ENCODE measurements at regions not wholly inside any gene's neighbourhood (a gene's known extent, or its start where the extent isn't known, plus 50 kb on each side); places are given as distances from the start of the nearest gene placed in this dataset.

DNA sequence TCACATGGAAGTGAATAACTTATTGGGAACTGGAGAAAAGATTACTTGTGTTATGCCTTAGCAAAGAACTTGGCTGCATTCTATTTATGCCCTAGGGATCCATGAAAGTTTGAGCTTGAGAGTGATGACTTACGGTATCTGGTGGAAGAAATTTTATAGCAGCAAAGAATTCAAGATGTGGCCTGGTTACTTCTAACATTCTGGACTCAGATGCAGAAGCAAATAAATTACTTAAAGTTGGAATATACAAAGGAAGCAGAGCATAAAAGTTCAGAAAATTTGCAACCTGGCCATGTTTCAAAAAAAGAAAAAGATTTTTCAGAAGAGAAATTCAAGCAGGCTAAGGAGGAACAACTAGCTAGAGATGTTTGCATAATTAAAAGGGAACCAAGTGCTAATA is 252.3 kb upstream of the WDFY3 start:
- Histone ChIP-seq H3K27ac (ENCODE audit: low read depth, low read length) (no peak overlapping the region), H3K9ac (ENCODE audit: low read length in 5 of 5) (no peak overlapping the region), H3K27me3 (ENCODE audit: control insufficient read depth in 5 of 5, insufficient read depth in 4 of 5, low read length in 5 of 5) (no peaks in the 10 kb centered on the region), H3K4me1 (ENCODE audit: control insufficient read depth in 5 of 5, insufficient read depth in 5 of 5, low read length in 5 of 5) (no peaks in the 10 kb centered on the region), H3K36me3 (ENCODE audit: control insufficient read depth in 5 of 5, insufficient read depth in 5 of 5, low read length in 5 of 5) (no peaks in the 10 kb centered on the region), H3K4me3 (ENCODE audit: low read depth in 1 of 5, low read length in 5 of 5) (no peak overlapping the region), H3K9me3 (ENCODE audit: control insufficient read depth in 5 of 5, low read length in 5 of 5) (peaks cover 3 to 30% (median 10%) of the 10 kb centered on the region in 5 donors)

- no peaks in the 10 kb centered on the region for H3K27me3 ChIP-seq (ENCODE audit: control insufficient read depth in 5 of 5, insufficient read depth in 4 of 5, low read length in 5 of 5)
- no peak overlapping the region for H3K27ac ChIP-seq (ENCODE audit: low read depth, low read length)
- H3K9me3 ChIP-seq (ENCODE audit: control insufficient read depth in 5 of 5, low read length in 5 of 5) = peaks cover 0 to 20% (median 10%) of the 10 kb centered on the region in 5 donors
- H3K9ac ChIP-seq (ENCODE audit: low read length in 5 of 5) = no peak overlapping the region
- H3K4me3 ChIP-seq (ENCODE audit: low read depth in 1 of 5, low read length in 5 of 5) = no peak overlapping the region
- no peaks in the 10 kb centered on the region for H3K4me1 ChIP-seq (ENCODE audit: control insufficient read depth in 5 of 5, insufficient read depth in 5 of 5, low read length in 5 of 5)
- no peaks in the 10 kb centered on the region for H3K36me3 ChIP-seq (ENCODE audit: control insufficient read depth in 5 of 5, insufficient read depth in 5 of 5, low read length in 5 of 5)
Observed at GRCh38 chr4:85221606-85222005, 253.3 kb upstream of the ARHGAP24 start.

DNA sequence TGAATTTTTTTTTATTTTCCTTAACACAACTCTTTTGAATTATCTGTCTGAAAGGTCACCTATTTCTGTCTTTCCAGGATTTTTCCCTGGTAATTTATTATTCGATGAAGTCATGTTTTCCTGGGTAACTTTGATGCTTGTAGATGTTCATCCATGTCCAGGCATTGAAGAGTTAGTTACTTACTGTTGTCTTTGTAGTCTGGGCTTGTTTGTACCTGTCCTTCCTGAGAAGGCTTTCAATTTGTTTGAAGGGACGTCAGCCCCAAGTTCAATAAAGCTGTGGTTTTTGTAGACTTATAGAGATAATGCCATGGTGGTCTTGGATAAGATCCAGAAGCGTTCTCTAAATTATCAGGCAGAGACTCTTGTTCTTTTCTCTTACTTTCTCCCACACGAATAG is 252.4 kb upstream of the ARHGAP24 start:
- H3K27ac ChIP-seq (ENCODE audit: low read depth, low read length) = no peak overlapping the region
- no peaks in the 10 kb centered on the region for H3K4me1 ChIP-seq (ENCODE audit: control insufficient read depth in 5 of 5, insufficient read depth in 5 of 5, low read length in 5 of 5)
- peaks cover 0 to 12% (median 7%) of the 10 kb centered on the region in 5 donors for H3K9me3 ChIP-seq (ENCODE audit: control insufficient read depth in 5 of 5, low read length in 5 of 5)
- no peaks in the 10 kb centered on the region for H3K27me3 ChIP-seq (ENCODE audit: control insufficient read depth in 5 of 5, insufficient read depth in 4 of 5, low read length in 5 of 5)
- H3K36me3 ChIP-seq (ENCODE audit: control insufficient read depth in 5 of 5, insufficient read depth in 5 of 5, low read length in 5 of 5) = no peaks in the 10 kb centered on the region
- H3K4me3 ChIP-seq (ENCODE audit: low read depth in 1 of 5, low read length in 5 of 5) = no peak overlapping the region
- H3K9ac ChIP-seq (ENCODE audit: low read length in 5 of 5) = no peak overlapping the region

DNA sequence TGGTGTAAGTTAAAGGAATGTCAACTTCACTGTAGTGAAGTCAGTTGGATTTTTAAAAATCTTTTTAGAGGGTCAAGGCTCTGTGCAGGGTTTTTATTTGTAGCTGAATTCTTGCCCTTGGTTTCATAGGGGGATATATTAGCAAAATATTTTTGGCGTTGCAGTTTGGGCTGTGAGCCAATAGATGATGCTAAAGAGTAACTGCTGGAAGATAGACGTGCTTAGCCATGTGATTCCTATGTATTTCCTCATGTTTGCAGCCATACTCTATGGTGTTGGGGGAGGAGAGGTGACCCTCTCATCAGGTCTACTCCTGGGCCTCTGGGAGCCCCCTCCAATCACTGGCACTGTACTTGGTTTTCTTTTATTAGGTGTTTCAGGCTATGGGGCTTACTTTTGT is 246.7 kb upstream of the ARHGAP24 start:
- Histone ChIP-seq H3K27ac (ENCODE audit: low read depth, low read length) (no peak overlapping the region), H3K9me3 (ENCODE audit: control insufficient read depth in 5 of 5, low read length in 5 of 5) (no peaks in the 10 kb centered on the region), H3K4me1 (ENCODE audit: control insufficient read depth in 5 of 5, insufficient read depth in 5 of 5, low read length in 5 of 5) (no peaks in the 10 kb centered on the region)

GRCh38 chr4:85233516-85233915 is 241.4 kb upstream of the ARHGAP24 start:
- Histone ChIP-seq H3K4me1 (ENCODE audit: control insufficient read depth in 5 of 5, insufficient read depth in 5 of 5, low read length in 5 of 5) (no peaks in the 10 kb centered on the region), H3K9ac (ENCODE audit: low read length in 5 of 5) (no peak overlapping the region), H3K36me3 (ENCODE audit: control insufficient read depth in 5 of 5, insufficient read depth in 5 of 5, low read length in 5 of 5) (no peaks in the 10 kb centered on the region), H3K9me3 (ENCODE audit: control insufficient read depth in 5 of 5, low read length in 5 of 5) (no peaks in the 10 kb centered on the region), H3K4me3 (ENCODE audit: low read depth in 1 of 5, low read length in 5 of 5) (no peak overlapping the region), H3K27ac (ENCODE audit: low read depth, low read length) (no peak overlapping the region), H3K27me3 (ENCODE audit: control insufficient read depth in 5 of 5, insufficient read depth in 4 of 5, low read length in 5 of 5) (no peaks in the 10 kb centered on the region)

More for the DNA sequence above, 246.7 kb upstream of the ARHGAP24 start:
- Histone ChIP-seq H3K9ac (ENCODE audit: low read length in 5 of 5) (no peak overlapping the region), H3K36me3 (ENCODE audit: control insufficient read depth in 5 of 5, insufficient read depth in 5 of 5, low read length in 5 of 5) (no peaks in the 10 kb centered on the region), H3K4me3 (ENCODE audit: low read depth in 1 of 5, low read length in 5 of 5) (no peak overlapping the region), H3K27me3 (ENCODE audit: control insufficient read depth in 5 of 5, insufficient read depth in 4 of 5, low read length in 5 of 5) (no peaks in the 10 kb centered on the region)

DNA sequence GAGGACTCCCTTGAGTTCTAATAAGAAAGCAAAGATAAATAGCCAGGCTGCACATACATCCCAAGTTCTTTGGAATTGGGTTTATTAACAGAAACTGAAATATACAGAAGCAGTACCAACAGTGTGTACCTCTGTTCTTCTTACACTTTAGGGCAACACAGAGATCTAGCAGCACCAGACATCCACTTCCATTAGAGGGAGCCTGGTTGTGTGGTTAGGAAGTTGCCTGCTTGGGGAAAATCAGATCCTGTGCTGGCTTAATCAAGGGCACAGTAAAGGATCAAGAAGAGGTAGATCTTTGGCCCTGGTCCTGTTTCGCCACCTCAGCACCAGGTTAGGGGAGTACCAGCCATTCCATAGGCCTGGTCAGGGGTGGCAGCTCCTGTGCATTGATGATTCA is 231.1 kb upstream of the ARHGAP24 start:
- Histone ChIP-seq H3K4me1 (ENCODE audit: control insufficient read depth in 5 of 5, insufficient read depth in 5 of 5, low read length in 5 of 5) (no peaks in the 10 kb centered on the region), H3K9me3 (ENCODE audit: control insufficient read depth in 5 of 5, low read length in 5 of 5) (no peaks in the 10 kb centered on the region), H3K27me3 (ENCODE audit: control insufficient read depth in 5 of 5, insufficient read depth in 4 of 5, low read length in 5 of 5) (no peaks in the 10 kb centered on the region), H3K27ac (ENCODE audit: low read depth, low read length) (no peak overlapping the region), H3K9ac (ENCODE audit: low read length in 5 of 5) (no peak overlapping the region), H3K36me3 (ENCODE audit: control insufficient read depth in 5 of 5, insufficient read depth in 5 of 5, low read length in 5 of 5) (no peaks in the 10 kb centered on the region), H3K4me3 (ENCODE audit: low read depth in 1 of 5, low read length in 5 of 5) (no peak overlapping the region)

DNA sequence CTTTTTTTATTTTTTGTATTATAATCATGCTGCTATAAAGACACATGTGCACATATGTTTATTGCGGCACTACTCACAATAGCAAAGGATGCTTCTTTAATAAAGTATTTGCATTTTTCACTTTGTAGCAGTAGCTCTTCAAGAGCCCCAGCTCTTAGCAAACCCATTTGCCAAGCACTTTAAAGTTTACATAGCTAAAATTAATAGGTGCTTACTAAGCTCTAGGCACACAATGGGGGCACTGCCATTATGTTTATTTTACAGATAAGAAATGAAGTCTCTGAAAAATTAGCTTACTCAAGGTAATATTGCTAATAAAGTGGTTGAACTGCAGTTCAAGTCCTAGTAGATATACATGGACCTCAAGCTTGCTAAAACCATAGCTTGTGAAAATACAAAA is 230.3 kb upstream of the ARHGAP24 start:
- no peaks in the 10 kb centered on the region for H3K9me3 ChIP-seq (ENCODE audit: control insufficient read depth in 5 of 5, low read length in 5 of 5)
- no peak overlapping the region for H3K4me3 ChIP-seq (ENCODE audit: low read depth in 1 of 5, low read length in 5 of 5)
- no peak overlapping the region for H3K9ac ChIP-seq (ENCODE audit: low read length in 5 of 5)
- H3K4me1 ChIP-seq (ENCODE audit: control insufficient read depth in 5 of 5, insufficient read depth in 5 of 5, low read length in 5 of 5) = no peaks in the 10 kb centered on the region
- no peaks in the 10 kb centered on the region for H3K36me3 ChIP-seq (ENCODE audit: control insufficient read depth in 5 of 5, insufficient read depth in 5 of 5, low read length in 5 of 5)
- H3K27me3 ChIP-seq (ENCODE audit: control insufficient read depth in 5 of 5, insufficient read depth in 4 of 5, low read length in 5 of 5) = no peaks in the 10 kb centered on the region
- no peak overlapping the region for H3K27ac ChIP-seq (ENCODE audit: low read depth, low read length)

GRCh38 chr4:85246055-85246454 is 228.9 kb upstream of the ARHGAP24 start:
- Histone ChIP-seq H3K36me3 (ENCODE audit: control insufficient read depth in 5 of 5, insufficient read depth in 5 of 5, low read length in 5 of 5) (no peaks in the 10 kb centered on the region), H3K9me3 (ENCODE audit: control insufficient read depth in 5 of 5, low read length in 5 of 5) (no peaks in the 10 kb centered on the region), H3K27me3 (ENCODE audit: control insufficient read depth in 5 of 5, insufficient read depth in 4 of 5, low read length in 5 of 5) (no peaks in the 10 kb centered on the region), H3K27ac (ENCODE audit: low read depth, low read length) (no peak overlapping the region), H3K9ac (ENCODE audit: low read length in 5 of 5) (no peak overlapping the region), H3K4me1 (ENCODE audit: control insufficient read depth in 5 of 5, insufficient read depth in 5 of 5, low read length in 5 of 5) (no peaks in the 10 kb centered on the region), H3K4me3 (ENCODE audit: low read depth in 1 of 5, low read length in 5 of 5) (no peak overlapping the region)

- H3K27me3 ChIP-seq (ENCODE audit: control insufficient read depth in 5 of 5, insufficient read depth in 4 of 5, low read length in 5 of 5) = no peaks in the 10 kb centered on the region
- no peaks in the 10 kb centered on the region for H3K36me3 ChIP-seq (ENCODE audit: control insufficient read depth in 5 of 5, insufficient read depth in 5 of 5, low read length in 5 of 5)
- H3K9me3 ChIP-seq (ENCODE audit: control insufficient read depth in 5 of 5, low read length in 5 of 5) = peaks cover 2 to 18% (median 6%) of the 10 kb centered on the region in 5 donors
- no peak overlapping the region for H3K9ac ChIP-seq (ENCODE audit: low read length in 5 of 5)
- no peak overlapping the region for H3K4me3 ChIP-seq (ENCODE audit: low read depth in 1 of 5, low read length in 5 of 5)
- H3K27ac ChIP-seq (ENCODE audit: low read depth, low read length) = no peak overlapping the region
- no peaks in the 10 kb centered on the region for H3K4me1 ChIP-seq (ENCODE audit: control insufficient read depth in 5 of 5, insufficient read depth in 5 of 5, low read length in 5 of 5)
Observed at GRCh38 chr4:85250852-85251251, 224.1 kb upstream of the ARHGAP24 start.

- no peaks in the 10 kb centered on the region for H3K27me3 ChIP-seq (ENCODE audit: control insufficient read depth in 5 of 5, insufficient read depth in 4 of 5, low read length in 5 of 5)
- H3K36me3 ChIP-seq (ENCODE audit: control insufficient read depth in 5 of 5, insufficient read depth in 5 of 5, low read length in 5 of 5) = no peaks in the 10 kb centered on the region
- H3K4me3 ChIP-seq (ENCODE audit: low read depth in 1 of 5, low read length in 5 of 5) = no peak overlapping the region
- no peaks in the 10 kb centered on the region for H3K4me1 ChIP-seq (ENCODE audit: control insufficient read depth in 5 of 5, insufficient read depth in 5 of 5, low read length in 5 of 5)
- H3K9me3 ChIP-seq (ENCODE audit: control insufficient read depth in 5 of 5, low read length in 5 of 5) = peaks cover 2 to 18% (median 6%) of the 10 kb centered on the region in 5 donors
- no peak overlapping the region for H3K27ac ChIP-seq (ENCODE audit: low read depth, low read length)
- H3K9ac ChIP-seq (ENCODE audit: low read length in 5 of 5) = no peak overlapping the region
Observed at GRCh38 chr4:85257817-85258370, 217.1 kb upstream of the ARHGAP24 start.

GRCh38 chr4:85260064-85260463 is 214.9 kb upstream of the ARHGAP24 start:
- Histone ChIP-seq H3K4me1 (ENCODE audit: control insufficient read depth in 5 of 5, insufficient read depth in 5 of 5, low read length in 5 of 5) (no peaks in the 10 kb centered on the region), H3K36me3 (ENCODE audit: control insufficient read depth in 5 of 5, insufficient read depth in 5 of 5, low read length in 5 of 5) (no peaks in the 10 kb centered on the region), H3K27ac (ENCODE audit: low read depth, low read length) (no peak overlapping the region), H3K9ac (ENCODE audit: low read length in 5 of 5) (no peak overlapping the region), H3K4me3 (ENCODE audit: low read depth in 1 of 5, low read length in 5 of 5) (no peak overlapping the region), H3K9me3 (ENCODE audit: control insufficient read depth in 5 of 5, low read length in 5 of 5) (peaks cover 0 to 2% (median 0%) of the 10 kb centered on the region in 5 donors), H3K27me3 (ENCODE audit: control insufficient read depth in 5 of 5, insufficient read depth in 4 of 5, low read length in 5 of 5) (no peaks in the 10 kb centered on the region)
